ENCODE measurements at regions not wholly inside any gene's neighbourhood (a gene's known extent, or its start where the extent isn't known, plus 50 kb on each side); places are given as distances from the start of the nearest gene placed in this dataset.

DNA sequence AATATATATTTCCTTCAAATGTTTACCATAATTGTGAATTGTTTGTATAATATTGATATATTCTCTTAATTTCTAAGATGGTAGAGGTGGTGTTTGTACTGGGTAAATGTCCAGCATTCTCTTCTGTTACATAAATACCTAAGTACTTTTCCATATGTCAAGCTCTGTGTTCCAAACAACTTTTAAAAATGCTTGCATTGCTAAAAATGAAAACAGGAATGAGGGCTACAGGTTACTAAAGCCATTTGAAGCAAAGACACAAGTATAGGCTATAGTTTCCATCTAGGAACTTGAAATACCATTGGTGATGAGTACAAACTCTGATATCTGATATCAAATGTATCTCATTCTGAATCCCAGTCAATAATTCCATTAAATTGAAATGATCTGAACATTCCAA is 233.6 kb upstream of the SORCS1 start:
- DNase-seq, result no peak

DNA sequence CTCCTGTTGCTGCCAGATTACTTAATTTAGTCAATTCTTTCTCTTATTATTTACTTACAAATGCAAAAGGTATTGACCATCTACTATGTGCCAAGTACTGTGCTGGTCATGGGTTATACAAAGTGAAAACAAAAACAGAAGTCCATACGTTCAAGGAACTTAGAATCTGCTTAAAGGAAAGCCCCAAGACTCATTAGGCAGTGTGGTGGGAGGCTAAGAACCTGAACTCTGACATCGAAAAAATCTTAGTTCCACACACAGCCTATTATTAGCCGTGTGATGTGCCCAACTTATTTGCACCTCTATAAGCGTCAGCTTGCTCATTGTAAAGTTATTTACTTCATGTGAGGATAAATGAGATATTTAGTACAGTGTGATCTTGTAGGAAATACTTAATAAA is 227.4 kb upstream of the SORCS1 start:
- no peak for DNase-seq

DNA sequence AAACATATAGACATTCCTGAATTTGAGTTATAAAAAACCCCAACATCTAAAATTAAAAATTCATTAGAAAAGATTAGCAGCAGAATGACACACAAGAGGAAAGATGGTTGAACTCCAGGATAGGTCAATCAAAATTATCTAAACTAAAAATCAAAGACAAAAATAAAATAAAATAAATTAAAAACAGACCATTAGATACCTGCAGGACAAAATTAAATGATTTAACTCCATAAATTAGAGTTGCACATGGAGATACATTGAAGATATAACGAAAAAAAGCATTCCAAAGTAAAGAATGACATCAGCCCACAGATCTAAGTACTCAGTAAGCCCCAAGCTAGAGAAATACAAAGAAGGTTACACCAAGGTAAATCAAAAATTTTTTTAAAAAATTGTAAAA is 226.1 kb upstream of the SORCS1 start:
- DNase-seq, result no peak

DNA sequence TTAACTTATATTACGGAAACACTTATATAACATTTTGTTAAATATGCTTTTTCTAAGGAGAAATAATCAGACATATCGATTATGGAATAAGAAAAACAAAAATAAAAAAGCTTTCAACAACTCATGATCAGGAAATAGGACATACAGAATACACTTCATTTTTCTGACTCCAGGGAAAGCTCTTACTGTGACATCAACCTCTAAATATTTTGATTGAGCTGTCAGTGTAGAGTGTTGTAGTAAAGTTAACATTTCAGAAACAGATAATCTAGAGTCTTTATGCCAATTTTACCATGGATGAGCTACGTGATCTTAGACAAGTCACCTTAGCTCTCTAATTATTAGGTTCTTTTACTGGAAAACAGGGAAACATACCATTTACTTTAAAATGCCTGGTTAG is 218.9 kb upstream of the SORCS1 start:
- no peak for DNase-seq

DNA sequence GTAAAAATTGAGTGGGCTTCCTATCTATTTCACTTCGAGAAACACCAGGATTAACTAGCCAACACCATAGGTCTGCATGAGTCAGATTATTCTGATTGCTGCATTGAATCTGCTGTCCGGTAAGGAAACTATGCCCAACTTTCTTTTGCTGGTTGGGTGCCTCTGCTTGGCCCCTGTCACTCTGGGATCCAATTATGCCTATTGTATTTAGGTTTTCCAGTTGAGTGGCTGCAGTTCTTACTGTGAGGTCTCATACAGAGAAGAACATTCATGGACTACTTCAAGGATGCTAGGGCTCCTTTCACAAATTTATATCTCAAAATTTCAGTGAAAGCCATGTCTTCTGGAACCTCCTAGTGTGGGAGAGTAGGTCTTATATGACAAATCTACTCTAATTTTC is 215.1 kb upstream of the SORCS1 start:
- no peak for DNase-seq

DNA sequence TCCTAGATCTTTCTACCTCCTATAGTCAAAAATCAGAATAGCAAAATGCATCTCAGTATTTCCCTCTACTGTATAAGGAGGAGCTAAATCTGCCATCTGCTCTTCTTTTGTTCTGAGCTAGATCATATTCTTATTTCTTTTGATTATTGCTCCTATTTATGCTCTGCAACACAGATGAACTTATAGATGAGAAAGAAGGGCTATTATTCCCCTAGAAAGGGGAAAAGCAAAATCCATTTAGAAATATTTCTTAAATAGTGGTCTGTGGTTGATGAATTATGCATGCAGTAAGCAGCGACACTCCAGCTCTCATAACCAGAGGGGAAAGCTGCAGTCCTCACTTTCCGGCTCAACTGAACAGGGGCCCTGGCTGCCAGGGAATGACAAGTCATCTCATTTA is 207.3 kb upstream of the SORCS1 start:
- DNase-seq, result no peak

DNA sequence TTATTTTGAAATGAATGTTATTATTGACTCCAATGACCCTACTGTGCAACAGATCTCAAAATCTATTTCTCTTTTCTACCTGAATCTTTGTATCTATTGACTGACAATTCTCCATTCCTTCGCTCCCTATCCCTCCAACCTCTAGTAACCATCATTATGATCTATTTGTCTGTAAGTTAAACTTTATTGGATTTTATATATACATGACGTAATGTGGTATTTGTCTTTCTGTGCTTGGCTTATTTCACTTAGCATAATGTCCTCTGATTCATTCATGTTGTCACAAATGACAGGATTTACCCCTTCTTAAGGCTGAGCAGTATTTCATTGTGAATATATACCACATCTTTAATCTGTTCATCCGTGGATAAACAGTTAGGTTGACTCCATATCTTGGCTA is 200.4 kb upstream of the SORCS1 start:
- DNase-seq, result no peak

DNA sequence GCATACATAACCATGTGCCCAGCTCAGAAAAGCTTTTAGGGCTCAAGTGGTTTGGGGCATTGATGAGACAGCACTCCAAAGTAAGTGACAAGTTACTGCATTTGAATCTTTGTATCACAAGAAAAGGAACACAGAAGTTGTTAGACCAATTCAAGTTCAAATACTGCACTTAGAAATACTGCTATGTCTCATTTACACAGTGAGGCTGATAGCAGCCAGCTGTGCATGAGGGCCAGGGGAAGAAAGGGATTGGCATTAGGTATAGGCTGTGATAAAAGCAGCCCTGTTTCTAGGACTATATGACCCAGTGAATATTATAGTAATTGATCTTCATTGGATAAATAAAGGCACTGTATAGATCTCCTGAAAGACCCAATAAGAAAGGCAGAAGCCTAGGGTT is 197.8 kb upstream of the SORCS1 start:
- no peak for DNase-seq

DNA sequence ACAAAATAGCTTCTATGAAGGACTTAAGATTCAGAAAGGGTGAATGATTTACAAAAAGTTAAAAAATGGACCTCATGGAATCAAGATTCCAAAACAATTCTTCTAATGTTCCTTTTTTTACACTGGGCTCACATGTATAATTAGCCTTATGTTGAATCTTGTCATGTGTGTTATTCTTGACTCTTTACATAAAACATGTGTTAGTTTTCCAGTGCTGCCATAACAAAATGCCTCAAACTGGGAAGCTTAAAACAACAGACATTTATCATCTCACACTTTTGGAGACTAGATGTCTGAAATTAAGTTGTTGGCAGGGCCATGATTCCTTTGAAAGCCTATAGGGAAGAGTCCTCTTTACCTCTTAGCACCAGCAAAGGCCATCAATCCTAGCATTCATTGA is 192.5 kb upstream of the SORCS1 start:
- DNase-seq, result no peak

DNA sequence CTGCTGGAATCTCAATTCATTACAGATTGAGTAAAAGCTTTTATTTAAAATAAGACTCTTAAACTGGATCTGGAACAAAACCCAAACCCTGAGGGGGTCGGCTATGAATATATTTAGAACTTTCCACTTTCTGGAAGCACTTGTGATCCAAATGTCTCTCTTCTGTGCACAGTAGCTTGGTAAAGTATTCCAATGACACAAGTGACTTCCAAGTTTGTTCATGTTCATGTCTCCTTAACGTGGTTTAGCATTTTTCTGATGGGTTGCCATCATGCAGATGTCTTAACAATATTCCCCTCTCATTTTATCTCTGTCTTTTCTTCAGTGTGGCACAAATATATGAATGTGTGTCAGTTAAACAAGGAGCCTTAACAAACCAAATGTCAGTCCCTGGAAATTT is 191.9 kb upstream of the SORCS1 start:
- DNase-seq, result no peak

DNA sequence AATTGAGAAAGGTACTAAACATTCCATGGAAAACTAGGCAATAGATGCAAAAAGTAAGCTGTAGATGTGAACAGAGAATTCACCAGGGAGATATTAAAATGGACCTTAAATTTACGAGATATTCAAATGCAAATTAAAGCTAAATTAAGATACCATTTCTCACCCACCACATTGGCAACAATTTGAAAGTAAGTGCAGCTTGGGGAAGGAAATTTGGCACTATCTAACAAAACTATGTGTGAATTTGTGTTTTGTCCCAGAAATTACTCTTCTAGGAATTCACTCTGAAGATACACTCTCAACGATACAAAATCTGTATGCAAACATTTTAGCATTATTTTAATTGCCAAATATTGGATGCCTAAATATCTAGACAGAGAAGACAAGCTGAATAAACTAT is 178.2 kb upstream of the SORCS1 start:
- DNase-seq, result no peak

DNA sequence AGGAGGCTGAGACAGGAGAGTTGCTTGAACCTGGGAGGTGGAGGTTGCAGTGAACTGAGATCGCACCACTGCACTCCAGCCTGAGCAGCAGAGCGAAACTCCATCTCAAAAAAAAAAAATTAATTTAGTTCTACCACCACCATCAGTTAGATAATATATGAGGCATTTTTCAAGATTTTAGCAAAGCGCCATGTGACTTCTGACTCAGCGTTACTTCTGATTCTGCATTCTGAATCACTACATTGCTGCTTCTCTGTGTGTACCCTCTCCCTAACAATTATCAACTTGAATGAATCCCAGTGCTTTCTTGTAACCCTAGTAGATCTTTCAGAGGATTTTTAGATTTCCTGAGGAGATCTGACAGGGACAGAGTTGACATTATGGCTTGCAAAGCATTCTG is 176.8 kb upstream of the SORCS1 start:
- no peak for DNase-seq

DNA sequence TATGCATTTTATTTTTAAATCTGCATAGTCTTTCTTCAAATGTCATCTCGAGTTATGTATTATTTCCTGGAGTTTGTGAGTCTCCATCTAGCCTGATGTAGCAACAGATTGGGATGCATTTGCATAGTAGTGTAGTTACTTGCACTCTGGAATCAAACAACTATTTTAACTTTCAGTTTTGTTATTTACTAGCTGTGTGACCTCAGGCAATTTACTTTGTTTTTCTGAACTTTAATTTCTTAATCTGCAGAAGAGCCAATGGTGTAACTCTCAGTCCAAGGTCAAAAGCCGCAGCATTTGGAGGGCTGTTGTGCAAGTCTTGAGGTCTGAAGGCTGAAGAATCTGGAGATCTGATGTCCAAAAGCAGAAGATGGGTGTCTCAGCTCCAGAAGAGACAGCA is 175.8 kb upstream of the SORCS1 start:
- no peak for DNase-seq

DNA sequence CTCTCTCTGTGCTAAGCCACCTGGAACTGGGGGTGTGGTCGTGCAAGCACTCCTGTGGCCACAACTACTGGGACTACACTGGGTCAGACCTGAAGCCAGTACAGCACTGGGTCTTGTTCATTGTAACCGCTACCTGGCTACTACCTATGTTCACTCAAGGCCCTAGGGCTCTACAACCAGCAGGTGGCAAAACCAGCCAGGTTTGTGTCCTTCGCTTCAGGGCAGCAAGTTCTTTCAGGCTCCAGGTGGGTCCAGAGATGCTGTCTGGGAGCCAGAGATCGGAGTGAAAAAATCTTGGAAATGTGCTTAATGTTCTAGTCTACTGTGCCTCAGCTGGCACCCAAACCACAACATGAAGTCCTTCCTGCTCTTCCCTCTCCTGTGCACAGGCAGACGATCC is 171.6 kb upstream of the SORCS1 start:
- no peak for DNase-seq

DNA sequence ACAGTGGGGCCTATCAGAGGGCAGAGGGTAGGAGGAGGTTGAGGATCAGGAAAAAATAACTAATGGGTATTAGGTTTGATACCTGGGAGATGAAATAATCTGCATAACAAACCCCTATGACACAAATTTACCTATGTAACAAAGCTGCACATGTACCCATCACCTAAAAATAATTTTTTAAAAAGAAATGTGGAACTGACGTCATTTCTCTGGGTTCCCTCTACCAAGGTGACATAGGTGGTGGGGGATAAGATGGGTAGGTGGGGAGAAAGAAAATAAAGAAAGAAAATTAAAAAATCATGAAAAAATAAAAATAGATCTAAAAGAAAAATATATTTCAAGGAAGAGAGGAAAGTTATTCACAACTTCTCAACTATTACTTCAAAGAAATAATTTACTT is 153.1 kb upstream of the SORCS1 start:
- no peak for DNase-seq

DNA sequence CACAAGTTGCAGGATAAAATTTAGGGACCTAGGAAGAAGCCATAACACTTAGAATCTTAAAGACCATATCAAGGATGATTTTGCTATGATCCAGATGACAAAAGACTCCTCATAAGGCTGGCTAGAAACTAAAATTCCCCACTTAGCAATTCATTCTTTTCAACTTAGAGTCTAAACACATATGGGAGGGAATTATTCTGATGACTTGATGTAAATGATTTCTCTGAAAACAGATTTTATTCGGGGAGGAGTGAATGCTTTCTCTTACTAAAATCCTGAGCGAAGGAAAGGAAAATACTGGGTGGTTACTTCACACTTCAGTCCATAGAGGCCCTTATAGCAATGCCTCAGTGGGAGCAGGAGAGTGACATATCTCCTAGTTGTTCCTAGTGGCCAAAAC is 138.7 kb upstream of the SORCS1 start:
- DNase-seq, result no peak

DNA sequence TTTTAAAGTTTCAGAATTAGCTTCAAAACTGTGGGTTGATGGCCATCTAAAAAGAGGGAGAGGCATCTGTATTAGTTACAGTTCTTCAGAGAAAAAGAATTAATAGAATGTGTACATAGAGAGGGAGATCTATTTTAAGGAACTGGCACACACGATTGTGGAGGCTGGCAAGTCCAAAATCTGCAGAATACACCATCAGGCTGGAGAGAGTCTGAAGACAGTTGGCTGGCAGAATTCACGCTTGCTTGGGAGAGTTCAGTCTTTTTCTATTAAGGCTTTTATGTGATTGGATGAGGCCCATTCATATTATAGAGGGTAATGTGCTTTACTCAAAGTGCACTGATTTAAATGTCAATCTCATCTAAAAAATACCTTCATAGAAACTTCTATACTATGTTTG is 135.1 kb upstream of the SORCS1 start:
- DNase-seq, result no peak

DNA sequence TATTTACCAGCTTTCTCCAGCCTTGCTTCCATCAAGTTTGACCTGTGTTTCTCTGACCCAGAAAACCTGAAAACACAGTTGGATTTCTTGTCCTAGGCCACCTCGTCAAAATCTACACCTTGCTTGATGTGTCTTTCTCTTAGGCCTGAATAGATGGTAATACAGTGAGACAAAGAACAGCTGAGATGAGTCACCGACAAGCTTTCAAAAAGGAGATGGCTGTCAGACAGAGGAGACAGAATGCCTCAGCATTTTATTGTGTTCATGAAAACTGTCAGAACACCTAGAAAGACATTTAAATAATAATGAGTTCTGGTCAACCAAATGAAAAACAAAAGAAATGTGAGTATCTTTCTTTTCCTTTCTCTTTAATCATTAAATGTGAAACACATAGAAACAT is 119.7 kb upstream of the SORCS1 start:
- DNase-seq, result no peak

DNA sequence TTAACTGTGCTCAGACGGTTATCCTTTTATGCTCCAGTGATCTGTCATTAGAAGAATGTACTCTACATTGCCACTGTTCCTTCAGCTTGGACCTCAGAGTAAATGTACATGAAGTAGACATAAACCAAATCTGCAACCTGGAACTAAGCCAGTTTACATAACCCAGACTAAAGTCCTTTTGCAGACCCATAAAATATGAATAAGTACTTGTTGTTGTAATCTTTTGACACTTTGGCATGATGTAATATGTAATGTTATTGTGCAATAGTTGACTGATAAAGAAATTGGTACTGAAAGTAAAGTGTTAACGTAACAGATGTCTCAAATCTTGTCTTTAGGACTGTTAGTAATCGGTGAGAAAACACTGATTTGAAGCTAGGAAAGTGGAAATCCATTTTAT is 115.8 kb upstream of the SORCS1 start:
- DNase-seq, result no peak

DNA sequence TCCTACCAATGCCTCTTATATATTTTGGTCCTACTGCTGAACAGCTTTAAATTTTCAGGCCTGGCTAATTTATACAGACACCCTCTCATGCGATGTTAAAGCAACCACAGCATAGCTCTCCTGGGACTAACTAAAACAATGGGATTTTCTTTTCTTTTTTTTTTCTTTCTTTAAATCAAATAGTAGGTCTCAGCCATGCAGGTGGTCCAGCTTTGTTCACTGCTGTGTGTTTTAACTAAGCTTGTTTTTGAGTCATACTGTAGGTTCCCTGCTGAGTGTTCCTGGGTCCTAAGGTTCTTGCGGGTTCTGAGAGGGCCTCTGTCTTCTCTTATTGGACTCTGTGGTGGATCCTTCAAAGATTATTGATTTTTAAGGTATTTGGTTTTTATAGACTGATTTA is 113.1 kb upstream of the SORCS1 start:
- DNase-seq, result no peak

DNA sequence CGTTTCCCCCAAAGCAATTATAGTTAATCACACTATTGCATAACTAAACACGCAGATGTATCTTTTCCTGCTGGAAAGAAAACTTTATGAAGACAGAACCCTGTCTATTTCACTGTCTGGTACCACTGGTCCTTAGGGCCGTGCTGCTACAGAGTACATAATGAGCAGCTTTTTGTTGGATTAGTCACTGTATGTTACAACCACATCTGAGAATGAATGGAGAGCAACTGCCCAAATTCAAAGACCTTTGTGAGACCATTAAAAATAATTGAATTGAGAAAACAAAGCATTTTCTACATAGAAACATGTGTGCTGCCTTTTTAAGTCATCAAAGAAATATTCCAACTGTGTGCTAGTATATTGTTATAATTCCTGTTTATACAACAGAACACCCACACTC is 111.3 kb upstream of the SORCS1 start:
- DNase-seq, result no peak

DNA sequence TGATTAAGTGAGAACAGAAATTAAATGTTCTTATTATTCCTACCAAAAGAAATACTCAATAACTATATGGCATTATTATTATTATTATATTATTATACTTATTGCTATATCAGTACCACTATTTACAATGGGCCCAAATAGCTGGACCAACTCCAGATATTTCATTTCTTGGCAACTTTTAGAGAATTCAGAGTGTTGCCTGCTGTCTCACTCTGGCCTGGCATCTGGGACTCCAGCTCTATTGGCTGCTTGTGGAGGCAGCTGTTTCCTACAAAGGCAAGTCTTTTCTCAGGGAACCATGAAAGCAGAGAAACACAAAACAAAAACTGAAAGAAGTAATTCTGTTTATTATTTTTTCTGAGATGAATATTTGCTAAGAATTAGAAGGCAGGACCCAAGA is 105.1 kb upstream of the SORCS1 start:
- DNase-seq, result no peak

DNA sequence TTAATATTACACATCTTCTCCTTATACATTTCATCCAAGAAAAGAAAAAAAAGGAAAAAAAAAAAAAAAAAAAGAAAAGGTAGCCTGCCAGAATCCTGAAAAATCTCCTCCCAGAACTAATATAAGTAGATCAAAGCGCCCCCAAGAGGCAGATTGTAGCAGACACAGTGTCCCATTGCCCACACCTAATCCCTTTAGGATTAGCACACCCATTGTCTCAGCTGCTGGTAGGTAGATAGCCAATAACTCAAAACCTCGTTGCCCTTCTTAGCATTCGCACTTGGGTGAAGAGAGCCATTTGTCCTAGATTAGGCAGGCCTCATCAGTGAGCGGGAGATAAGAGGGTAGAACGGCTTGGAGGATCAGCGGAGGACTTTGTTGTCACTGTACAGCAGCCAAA is 100.2 kb upstream of the SORCS1 start:
- DNase-seq, result no peak

DNA sequence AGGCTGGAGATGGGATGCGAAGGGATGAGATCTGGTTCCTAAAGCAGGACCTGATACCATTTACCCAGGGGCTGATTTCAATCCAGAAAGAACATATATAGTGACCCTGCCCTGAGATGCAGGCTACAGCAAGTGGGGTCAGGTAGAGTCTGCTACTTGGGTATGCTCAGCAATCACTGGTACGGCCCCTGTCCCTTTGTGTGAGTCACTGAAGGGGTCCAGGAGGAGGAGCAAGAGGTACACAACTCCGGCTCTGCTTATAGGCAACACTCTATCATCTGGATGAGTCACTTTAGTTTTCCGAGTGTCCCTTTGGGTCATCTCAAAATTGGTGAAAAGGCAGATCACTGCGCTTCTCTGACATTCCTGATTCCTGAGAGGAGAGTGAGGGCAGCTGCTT is 79.6 kb upstream of the SORCS1 start:
- DNase-seq, result no peak

DNA sequence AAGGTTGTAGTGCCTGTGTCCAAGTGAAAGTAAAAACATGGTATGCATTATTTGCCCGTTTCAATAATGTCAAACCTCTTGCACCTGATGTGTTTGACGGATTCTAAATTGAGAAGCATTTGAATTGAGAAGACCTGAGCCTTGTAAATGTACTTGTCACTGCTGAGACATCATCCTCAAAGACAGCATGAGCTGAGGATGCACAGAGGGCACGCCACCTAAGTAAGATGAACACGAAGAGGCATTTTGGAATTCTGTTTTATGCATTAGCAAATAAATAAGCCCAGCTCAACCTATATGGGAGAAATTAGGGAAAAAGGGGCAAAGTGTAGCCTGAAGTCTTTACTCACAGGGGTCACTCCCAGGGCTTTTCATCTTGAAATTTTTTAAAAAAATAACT is 73.8 kb upstream of the SORCS1 start:
- DNase-seq, result no peak

DNA sequence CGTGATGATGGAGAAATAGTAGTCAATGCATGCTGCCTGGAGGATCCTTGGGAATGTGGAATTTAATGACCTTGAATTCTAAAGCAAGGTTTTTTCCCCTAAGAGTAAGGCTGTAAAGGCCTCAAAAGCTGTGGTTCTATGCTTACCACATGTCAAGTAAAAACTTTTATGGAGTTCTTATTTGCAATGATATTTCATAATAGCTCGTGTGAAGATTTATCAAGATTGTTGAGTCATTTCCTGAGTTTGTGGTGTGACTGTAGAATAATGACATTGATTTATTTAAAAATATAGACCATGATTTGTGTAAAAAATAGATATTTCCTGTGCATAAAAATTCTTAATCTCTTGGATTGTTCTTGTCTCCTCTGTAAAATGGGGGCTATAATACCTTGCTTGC is 67.5 kb upstream of the SORCS1 start:
- DNase-seq, result no peak

DNA sequence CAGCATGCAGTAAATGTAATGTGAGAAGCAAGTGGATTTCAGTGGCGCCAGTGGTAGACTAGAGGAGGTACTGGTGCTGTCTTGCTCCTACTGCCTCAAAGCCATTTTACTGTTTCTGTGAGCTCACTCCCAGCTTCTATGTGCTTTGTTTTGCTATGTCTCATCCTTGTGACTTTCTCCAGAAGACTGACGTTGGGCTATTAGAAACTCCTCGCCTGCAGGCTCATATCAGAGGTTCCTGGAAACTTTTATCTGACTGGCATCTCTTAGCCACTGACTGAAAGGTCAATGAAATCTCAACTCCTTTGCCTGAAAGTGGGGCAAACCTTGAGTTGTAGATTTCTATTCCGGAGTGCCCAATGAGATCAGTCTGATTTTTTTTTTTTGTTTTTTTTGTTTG is 66.4 kb upstream of the SORCS1 start:
- DNase-seq, result no peak

Measured in CD4-positive, alpha-beta T cell treated with Interleukin-21 for 1 hour (primary cell).